ENCODE measurements at regions not wholly inside any gene's neighbourhood (a gene's known extent, or its start where the extent isn't known, plus 50 kb on each side); places are given as distances from the start of the nearest gene placed in this dataset.

GRCh38 chr1:58884706-58885661, 101.1 kb upstream of the JUN start (continued):
- peak; percentile 25; the same call in 1 of the 2 replicates for TF ChIP-seq MEF2A (IDR thresholded peaks at IDR 0.05; ENCODE audit: control insufficient read depth, low read depth, low read length)
- no peak for TF ChIP-seq ZC3H11A (IDR thresholded peaks at IDR 0.05; ENCODE audit: low read depth, low read length)
- peak; percentile 29; the same call in 1 of the 2 replicates for TF ChIP-seq ZNF589 (CRISPR knock-in tag; IDR thresholded peaks at IDR 0.05; ENCODE audit: low read depth)
- no peak for TF ChIP-seq RNF219 (CRISPR knock-in tag; IDR thresholded peaks at IDR 0.05)
- 0 out of 2 replicates have a peak, but pooled peaks have one; percentile 55 for TF ChIP-seq ZNF76 (CRISPR knock-in tag; IDR thresholded peaks at IDR 0.05; ENCODE audit: borderline replicate concordance)
- no peak for TF ChIP-seq ZNF551 (CRISPR knock-in tag; IDR thresholded peaks at IDR 0.05)
- TF ChIP-seq DDX20 (tag; IDR thresholded peaks at IDR 0.05; ENCODE audit: low read depth) = 0 out of 2 replicates have a peak, but pooled peaks have one; percentile 26
- TF ChIP-seq XRCC4 (IDR thresholded peaks at IDR 0.05; ENCODE audit: extremely low read depth, insufficient read depth, insufficient read length) = no peak
- TF ChIP-seq ZSCAN29 (IDR thresholded peaks at IDR 0.05) = no peak
- no peak for TF ChIP-seq GMEB1 (CRISPR knock-in tag; IDR thresholded peaks at IDR 0.05)
- no peak for TF ChIP-seq LARP7 (IDR thresholded peaks at IDR 0.05)
- no peak for TF ChIP-seq CBX2 (IDR thresholded peaks at IDR 0.05; ENCODE audit: insufficient read depth, low read length, poor library complexity, severe bottlenecking)
- TF ChIP-seq XRCC5 (IDR thresholded peaks at IDR 0.05; ENCODE audit: low read depth, low read length) = no peak
- no peak for TF ChIP-seq ARID2 (IDR thresholded peaks at IDR 0.05)
- peak; percentile 44; the same call in 1 of the 2 replicates for TF ChIP-seq ZNF134 (CRISPR knock-in tag; conservative IDR thresholded peaks at IDR 0.05)
- no peak for TF ChIP-seq E2F4 (CRISPR knock-in tag; IDR thresholded peaks at IDR 0.05; ENCODE audit: low read depth)
- 0 out of 2 replicates have a peak, but pooled peaks have one; percentile 12 for TF ChIP-seq TCFL5 (CRISPR knock-in tag; conservative IDR thresholded peaks at IDR 0.05)
- TF ChIP-seq USF2 (CRISPR knock-in tag; IDR thresholded peaks at IDR 0.05) = no peak
